ENCODE measurements at regions not wholly inside any gene's neighbourhood (a gene's known extent, or its start where the extent isn't known, plus 50 kb on each side); places are given as distances from the start of the nearest gene placed in this dataset.
A peak's percentile ranks its signal among the peaks of the same experiment; 100 is the strongest.

DNA sequence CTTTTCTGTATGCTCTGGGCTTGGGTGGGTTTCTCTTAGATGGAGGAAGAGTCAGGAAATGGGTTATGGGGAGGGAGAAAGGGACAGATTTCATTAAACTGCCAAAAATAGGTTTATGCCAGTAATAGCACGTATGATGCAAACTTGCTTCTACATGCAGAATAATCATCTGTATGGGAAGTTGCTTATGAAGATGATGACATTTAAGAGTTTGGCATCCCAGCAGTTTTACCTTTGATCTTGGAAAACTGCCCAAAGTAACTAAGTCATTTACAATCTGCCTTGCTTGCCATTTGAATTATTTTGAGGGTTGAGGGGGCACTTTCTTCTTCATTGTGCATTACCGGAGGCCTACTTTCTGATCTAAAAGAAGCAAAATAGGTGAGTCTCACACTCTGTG, 282.9 kb upstream of the ANKRD55 start:
- H3K9me3 ChIP-seq (ENCODE audit: control insufficient read depth, low read depth, low read length) = no peaks in the 10 kb centered on the region

DNA sequence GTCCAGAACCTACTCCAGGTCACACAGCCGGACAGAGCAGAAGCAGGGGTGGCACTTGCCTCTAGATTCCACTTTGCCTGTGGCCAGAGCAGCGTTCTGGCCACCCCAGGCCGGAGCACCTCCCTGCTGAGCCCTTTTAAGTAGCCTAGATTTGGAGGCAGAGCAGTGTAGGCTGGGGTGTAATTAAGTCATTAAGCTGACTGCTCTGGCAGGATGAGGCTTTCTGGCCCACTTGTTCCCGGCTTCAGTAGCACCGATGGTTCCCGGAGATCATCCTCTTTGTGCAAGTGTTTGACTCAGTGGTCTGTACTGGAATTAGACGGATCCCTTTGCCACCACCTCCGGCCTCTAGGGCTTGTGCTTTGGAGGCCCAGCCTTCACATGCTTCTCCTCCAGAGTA, 281.9 kb upstream of the ANKRD55 start:
- Histone ChIP-seq H3K9me3 (ENCODE audit: control insufficient read depth, low read depth, low read length) (no peaks in the 10 kb centered on the region), H4K20me1 (ENCODE audit: control insufficient read depth, extremely low read depth, insufficient read depth, low read length) (no peaks in the 10 kb centered on the region), H3K27ac (ENCODE audit: control insufficient read depth, insufficient read depth, low read length) (no peak overlapping the region), H3K4me1 (ENCODE audit: control insufficient read depth, extremely low read depth, insufficient read depth, low read length) (peaks cover 25% of the 10 kb centered on the region), H2AFZ (ENCODE audit: control insufficient read depth, low read length) (no peak overlapping the region), H3K4me3 (ENCODE audit: control insufficient read depth in 2 of 3, extremely low read depth in 1 of 3, insufficient read depth in 2 of 3, low read depth in 1 of 3, low read length in 3 of 3) (no peak overlapping the region), H3K9ac (ENCODE audit: control insufficient read depth, extremely low read depth, insufficient read depth, low read length) (no peak overlapping the region), H3K9me1 (ENCODE audit: control insufficient read depth, extremely low read depth, insufficient read depth, low read length) (no peaks in the 10 kb centered on the region), H3K27me3 (ENCODE audit: control insufficient read depth, extremely low read depth, insufficient read depth, low read length) (no peaks in the 10 kb centered on the region), H3K4me2 (ENCODE audit: control insufficient read depth, extremely low read depth, insufficient read depth, low read depth, low read length) (no peak overlapping the region), H3K36me3 (ENCODE audit: control insufficient read depth in 2 of 2, extremely low read depth in 1 of 2, insufficient read depth in 2 of 2, low read length in 2 of 2) (no peaks in the 10 kb centered on the region), H3K79me2 (ENCODE audit: control insufficient read depth, insufficient read depth, low read length) (no peaks in the 10 kb centered on the region)
- no peak for TF ChIP-seq EZH2 (IDR thresholded peaks at IDR 0.05; ENCODE audit: low read length)
- TF ChIP-seq, protein P1, sequence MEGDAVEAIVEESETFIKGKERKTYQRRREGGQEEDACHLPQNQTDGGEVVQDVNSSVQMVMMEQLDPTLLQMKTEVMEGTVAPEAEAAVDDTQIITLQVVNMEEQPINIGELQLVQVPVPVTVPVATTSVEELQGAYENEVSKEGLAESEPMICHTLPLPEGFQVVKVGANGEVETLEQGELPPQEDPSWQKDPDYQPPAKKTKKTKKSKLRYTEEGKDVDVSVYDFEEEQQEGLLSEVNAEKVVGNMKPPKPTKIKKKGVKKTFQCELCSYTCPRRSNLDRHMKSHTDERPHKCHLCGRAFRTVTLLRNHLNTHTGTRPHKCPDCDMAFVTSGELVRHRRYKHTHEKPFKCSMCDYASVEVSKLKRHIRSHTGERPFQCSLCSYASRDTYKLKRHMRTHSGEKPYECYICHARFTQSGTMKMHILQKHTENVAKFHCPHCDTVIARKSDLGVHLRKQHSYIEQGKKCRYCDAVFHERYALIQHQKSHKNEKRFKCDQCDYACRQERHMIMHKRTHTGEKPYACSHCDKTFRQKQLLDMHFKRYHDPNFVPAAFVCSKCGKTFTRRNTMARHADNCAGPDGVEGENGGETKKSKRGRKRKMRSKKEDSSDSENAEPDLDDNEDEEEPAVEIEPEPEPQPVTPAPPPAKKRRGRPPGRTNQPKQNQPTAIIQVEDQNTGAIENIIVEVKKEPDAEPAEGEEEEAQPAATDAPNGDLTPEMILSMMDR (optimal IDR thresholded peaks at IDR 0.05 in 1 of 3, IDR thresholded peaks at IDR 0.05 in 1 of 3, conservative IDR thresholded peaks at IDR 0.05 in 1 of 3; ENCODE audit: extremely low read depth in 1 of 3, insufficient read depth in 2 of 3, low read length in 3 of 3) = no peak
- dilution Hi-C loops (cut with MboI; ENCODE audit: extremely low pct_ligation_motif_present, low sequenced_read_pairs) = no loop called here
- FAIRE-seq (no peak), DNase-seq (ENCODE audit: low read depth, low spot score) (no peak)

More for the DNA sequence above, 282.9 kb upstream of the ANKRD55 start:
- H3K9ac ChIP-seq (ENCODE audit: control insufficient read depth, extremely low read depth, insufficient read depth, low read length) = no peak overlapping the region
- no peaks in the 10 kb centered on the region for H4K20me1 ChIP-seq (ENCODE audit: control insufficient read depth, extremely low read depth, insufficient read depth, low read length)
- no peak overlapping the region for H3K27ac ChIP-seq (ENCODE audit: control insufficient read depth, insufficient read depth, low read length)
- no peak for TF ChIP-seq EZH2 (IDR thresholded peaks at IDR 0.05; ENCODE audit: low read length)
- TF ChIP-seq, protein P1 (optimal IDR thresholded peaks at IDR 0.05 in 1 of 3, IDR thresholded peaks at IDR 0.05 in 1 of 3, conservative IDR thresholded peaks at IDR 0.05 in 1 of 3; ENCODE audit: extremely low read depth in 1 of 3, insufficient read depth in 2 of 3, low read length in 3 of 3) = no peak
- H3K4me1 ChIP-seq (ENCODE audit: control insufficient read depth, extremely low read depth, insufficient read depth, low read length) = peaks cover 28% of the 10 kb centered on the region
- no peaks in the 10 kb centered on the region for H3K79me2 ChIP-seq (ENCODE audit: control insufficient read depth, insufficient read depth, low read length)
- FAIRE-seq (peak; percentile 70), DNase-seq (ENCODE audit: low read depth, low spot score) (no peak)
- no peak overlapping the region for H3K4me3 ChIP-seq (ENCODE audit: control insufficient read depth in 2 of 3, extremely low read depth in 1 of 3, insufficient read depth in 2 of 3, low read depth in 1 of 3, low read length in 3 of 3)
- no peaks in the 10 kb centered on the region for H3K9me1 ChIP-seq (ENCODE audit: control insufficient read depth, extremely low read depth, insufficient read depth, low read length)
- dilution Hi-C loops (cut with MboI; ENCODE audit: extremely low pct_ligation_motif_present, low sequenced_read_pairs) = no loop called here
- peak overlapping the region; percentile 46 for H3K4me2 ChIP-seq (ENCODE audit: control insufficient read depth, extremely low read depth, insufficient read depth, low read depth, low read length)
- H2AFZ ChIP-seq (ENCODE audit: control insufficient read depth, low read length) = no peak overlapping the region
- H3K36me3 ChIP-seq (ENCODE audit: control insufficient read depth in 2 of 2, extremely low read depth in 1 of 2, insufficient read depth in 2 of 2, low read length in 2 of 2) = no peaks in the 10 kb centered on the region
- H3K27me3 ChIP-seq (ENCODE audit: control insufficient read depth, extremely low read depth, insufficient read depth, low read length) = no peaks in the 10 kb centered on the region
